Type B pancreatic cell (in vitro differentiated cells): ENCODE measurements at regions not wholly inside any gene's neighbourhood (a gene's known extent, or its start where the extent isn't known, plus 50 kb on each side); places are given as distances from the start of the nearest gene placed in this dataset.

ENCODE experiments used
- DNase-seq: peaks from one replicate; pipeline ENCODE4 v3.0.0; 2021; ENCODE audit warnings: mixed read lengths; ENCODE audit not compliant: unreplicated experiment; ENCODE audit errors: extremely low spot score
- H3K27ac Mint-ChIP-seq: 2 replicates; pipeline ENCODE4 v1.8.0; 2021; ENCODE audit warnings: mild to moderate bottlenecking, mixed read lengths
- H3K27me3 Mint-ChIP-seq: 2 replicates; pipeline ENCODE4 v1.8.0; 2021; ENCODE audit warnings: mixed read lengths
- H3K36me3 Mint-ChIP-seq: 2 replicates; pipeline ENCODE4 v1.8.0; 2021; ENCODE audit warnings: mixed read lengths
- H3K4me1 Mint-ChIP-seq: one replicate; pipeline ENCODE4 v1.8.0; 2021; ENCODE audit warnings: mixed read lengths; ENCODE audit not compliant: unreplicated experiment
- H3K4me3 Mint-ChIP-seq: 2 replicates; pipeline ENCODE4 v1.8.0; 2021; ENCODE audit warnings: mild to moderate bottlenecking, mixed read lengths
- H3K9me3 Mint-ChIP-seq: 2 replicates; pipeline ENCODE4 v1.8.0; 2021; ENCODE audit warnings: mixed read lengths
- TF ChIP-seq, protein P1 (sequence below): fragments of 200-600 bp; sonication (generic); conservative IDR thresholded peaks from 2 replicates; pipeline ENCODE4 v1.5.0; 2021; ENCODE audit warnings: antibody characterized with exemption, mild to moderate bottlenecking

DNA sequence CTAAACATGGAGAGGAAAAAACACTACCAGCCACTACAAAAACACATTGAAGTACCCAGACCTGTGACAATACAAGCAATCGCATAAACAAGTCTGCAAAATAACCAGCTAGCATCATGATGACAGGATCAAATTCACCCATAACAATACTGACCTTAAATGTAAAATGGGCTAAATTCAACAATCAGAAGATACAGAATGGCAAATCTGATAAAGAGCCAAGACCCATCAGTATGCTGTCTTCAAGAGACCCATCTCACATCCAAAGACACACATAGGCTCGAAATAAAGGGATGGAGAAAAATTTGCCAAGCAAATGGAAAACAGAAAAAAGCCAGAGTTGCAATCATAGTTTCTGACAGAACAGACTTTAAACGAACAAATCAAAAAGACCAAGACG is 294.4 kb downstream of the MEF2C start:
- DNase-seq, result no peak
- H3K36me3 Mint-ChIP-seq, result no peaks in the 10 kb centered on the region
- TF ChIP-seq, protein P1, sequence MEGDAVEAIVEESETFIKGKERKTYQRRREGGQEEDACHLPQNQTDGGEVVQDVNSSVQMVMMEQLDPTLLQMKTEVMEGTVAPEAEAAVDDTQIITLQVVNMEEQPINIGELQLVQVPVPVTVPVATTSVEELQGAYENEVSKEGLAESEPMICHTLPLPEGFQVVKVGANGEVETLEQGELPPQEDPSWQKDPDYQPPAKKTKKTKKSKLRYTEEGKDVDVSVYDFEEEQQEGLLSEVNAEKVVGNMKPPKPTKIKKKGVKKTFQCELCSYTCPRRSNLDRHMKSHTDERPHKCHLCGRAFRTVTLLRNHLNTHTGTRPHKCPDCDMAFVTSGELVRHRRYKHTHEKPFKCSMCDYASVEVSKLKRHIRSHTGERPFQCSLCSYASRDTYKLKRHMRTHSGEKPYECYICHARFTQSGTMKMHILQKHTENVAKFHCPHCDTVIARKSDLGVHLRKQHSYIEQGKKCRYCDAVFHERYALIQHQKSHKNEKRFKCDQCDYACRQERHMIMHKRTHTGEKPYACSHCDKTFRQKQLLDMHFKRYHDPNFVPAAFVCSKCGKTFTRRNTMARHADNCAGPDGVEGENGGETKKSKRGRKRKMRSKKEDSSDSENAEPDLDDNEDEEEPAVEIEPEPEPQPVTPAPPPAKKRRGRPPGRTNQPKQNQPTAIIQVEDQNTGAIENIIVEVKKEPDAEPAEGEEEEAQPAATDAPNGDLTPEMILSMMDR, result no peak
- H3K4me3 Mint-ChIP-seq, result no peak overlapping the region
- no peaks in the 10 kb centered on the region for H3K4me1 Mint-ChIP-seq
- H3K27ac Mint-ChIP-seq, result no peak overlapping the region
- H3K27me3 Mint-ChIP-seq, result no peaks in the 10 kb centered on the region
- H3K9me3 Mint-ChIP-seq, result peaks cover 14% of the 10 kb centered on the region

DNA sequence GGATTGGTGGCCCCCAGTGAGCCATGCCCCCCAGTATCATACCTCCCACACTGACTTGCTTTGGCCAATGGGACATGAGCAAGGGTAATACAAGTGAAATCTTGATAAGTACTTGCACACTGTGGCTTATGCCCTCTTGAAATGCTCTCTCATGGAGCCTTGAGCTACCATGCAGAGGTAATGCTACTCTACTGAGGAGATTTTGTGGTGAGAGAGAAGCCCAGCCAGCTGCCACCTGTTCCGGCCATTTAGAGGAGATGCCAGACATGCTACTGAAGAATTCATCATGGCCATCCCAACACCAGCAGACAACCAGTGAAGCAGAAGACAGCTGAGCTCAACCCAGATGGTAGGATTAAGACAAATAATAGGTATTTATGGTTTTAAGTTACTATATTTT is 299.5 kb downstream of the MEF2C start:
- Mint-ChIP-seq H3K27ac (no peak overlapping the region), H3K4me1 (no peaks in the 10 kb centered on the region), H3K4me3 (no peak overlapping the region), H3K36me3 (no peaks in the 10 kb centered on the region), H3K9me3 (peaks cover 7% of the 10 kb centered on the region), H3K27me3 (no peaks in the 10 kb centered on the region)
- TF ChIP-seq, protein P1, result no peak
- no peak for DNase-seq

DNA sequence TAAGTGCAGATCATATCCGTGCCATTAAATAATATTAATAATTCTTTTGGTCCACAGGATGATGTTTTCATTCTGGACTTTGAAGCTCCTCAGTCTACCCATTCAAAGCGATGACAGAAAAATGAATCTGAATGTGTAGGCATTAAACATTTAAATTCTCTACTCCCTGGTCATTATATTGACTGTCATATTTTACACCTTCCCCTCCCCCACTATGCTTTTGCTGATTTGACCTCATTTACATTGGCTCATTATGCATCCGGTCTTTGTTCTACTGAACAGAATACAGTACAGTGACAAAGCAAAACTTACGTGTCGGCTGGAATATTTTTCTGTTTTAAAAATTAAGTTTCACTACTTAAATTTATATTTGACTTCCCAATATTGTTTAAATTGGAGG is 289.7 kb upstream of the TMEM161B start:
- no peaks in the 10 kb centered on the region for H3K9me3 Mint-ChIP-seq
- H3K27me3 Mint-ChIP-seq, result peaks cover 3% of the 10 kb centered on the region
- no peaks in the 10 kb centered on the region for H3K4me1 Mint-ChIP-seq
- no peak overlapping the region for H3K27ac Mint-ChIP-seq
- DNase-seq, result no peak
- TF ChIP-seq, protein P1, result no peak
- H3K4me3 Mint-ChIP-seq, result no peak overlapping the region
- H3K36me3 Mint-ChIP-seq, result no peaks in the 10 kb centered on the region

DNA sequence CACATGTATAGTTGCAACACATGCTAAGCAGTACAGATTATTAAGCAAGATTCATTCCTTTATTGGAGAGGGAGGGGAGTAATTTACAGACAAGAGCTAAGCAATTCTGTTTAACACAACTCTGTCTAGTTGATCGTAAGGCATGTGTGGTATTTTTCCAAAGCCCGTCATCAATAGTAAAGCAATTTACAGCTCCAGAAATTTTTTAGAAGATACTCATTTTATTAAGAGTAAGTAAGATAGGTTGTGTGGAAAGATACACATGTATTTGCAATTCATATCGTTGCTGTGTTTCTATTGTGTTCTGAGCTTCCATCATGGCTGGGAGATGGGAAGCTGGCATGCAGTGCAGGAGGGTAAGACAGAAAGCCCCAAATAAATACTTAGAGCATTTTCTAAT is 289.2 kb upstream of the TMEM161B start:
- Mint-ChIP-seq H3K4me1 (no peaks in the 10 kb centered on the region), H3K4me3 (no peak overlapping the region), H3K36me3 (no peaks in the 10 kb centered on the region), H3K9me3 (no peaks in the 10 kb centered on the region), H3K27ac (no peak overlapping the region), H3K27me3 (peaks cover 3% of the 10 kb centered on the region)
- TF ChIP-seq, protein P1, result no peak
- DNase-seq, result no peak

DNA sequence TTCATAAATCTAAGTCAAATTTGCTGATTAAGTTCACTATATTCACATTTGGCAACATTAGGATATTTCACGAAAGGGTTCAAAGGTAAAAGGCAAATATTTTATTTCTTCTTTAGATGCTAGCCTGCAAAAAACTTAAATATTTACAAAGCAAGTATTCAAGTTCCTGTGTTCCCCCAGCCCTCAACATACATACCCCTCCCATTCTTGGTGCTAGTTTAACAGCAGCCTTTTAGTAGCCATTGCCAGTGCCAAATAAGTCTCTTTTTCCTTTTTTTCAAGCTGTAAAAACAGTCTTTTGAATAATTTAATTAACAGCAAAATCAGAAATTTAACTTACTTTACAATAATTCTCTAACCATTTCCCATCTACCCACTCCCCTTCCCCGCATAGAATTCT is 288.5 kb upstream of the TMEM161B start:
- Mint-ChIP-seq H3K4me1 (no peaks in the 10 kb centered on the region), H3K27me3 (peaks cover 5% of the 10 kb centered on the region), H3K9me3 (no peaks in the 10 kb centered on the region), H3K4me3 (no peak overlapping the region), H3K36me3 (no peaks in the 10 kb centered on the region), H3K27ac (no peak overlapping the region)
- TF ChIP-seq, protein P1, result no peak
- DNase-seq, result no peak

DNA sequence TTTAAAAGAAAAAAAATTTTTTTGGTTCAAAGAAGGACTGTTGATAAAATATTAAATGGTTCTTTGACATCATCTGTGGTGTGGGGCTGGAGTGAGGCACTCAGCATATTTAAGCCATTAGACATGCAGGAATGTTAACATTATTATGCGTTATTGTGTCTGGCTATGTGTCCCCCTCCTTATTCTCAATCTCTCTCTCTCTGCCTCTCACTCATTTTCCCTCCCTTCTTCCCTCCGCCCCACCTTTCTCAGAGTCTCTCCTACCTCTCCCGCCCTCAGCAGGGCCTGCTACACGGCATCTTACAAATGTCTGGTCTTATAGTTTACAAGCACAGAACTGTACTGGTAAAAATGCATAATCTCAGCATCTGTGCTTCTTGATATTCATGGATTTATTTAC is 287.8 kb upstream of the TMEM161B start:
- no peak for DNase-seq
- TF ChIP-seq, protein P1, result no peak
- H3K4me3 Mint-ChIP-seq, result no peak overlapping the region
- H3K9me3 Mint-ChIP-seq, result no peaks in the 10 kb centered on the region
- peaks cover 12% of the 10 kb centered on the region for H3K27me3 Mint-ChIP-seq
- H3K4me1 Mint-ChIP-seq, result no peaks in the 10 kb centered on the region
- no peaks in the 10 kb centered on the region for H3K36me3 Mint-ChIP-seq
- H3K27ac Mint-ChIP-seq, result no peak overlapping the region
